Activated CD8-positive, alpha-beta T cell treated with anti-CD3 and anti-CD28 coated beads for 36 hours (primary cell): ENCODE measurements at regions not wholly inside any gene's neighbourhood (a gene's known extent, or its start where the extent isn't known, plus 50 kb on each side); places are given as distances from the start of the nearest gene placed in this dataset.

Source experiments
- ATAC-seq: fragments of 200-7000 bp; cut with Tn5 transposase; one replicate; pipeline ENCODE4 v1.10.0; 2021; ENCODE audit warnings: mild to moderate bottlenecking, moderate library complexity
- CTCF ChIA-PET: fragments of 350-600 bp; sonication (Branson Sonifier 250); formaldehyde crosslinking; loops from one replicate; lab custom pipeline; 2021; ENCODE audit warnings: antibody characterized with exemption; lab: Charles Lee
- POLR2A ChIA-PET: fragments of 350-600 bp; sonication (Branson Sonifier 250); formaldehyde crosslinking; loops from one replicate; lab custom pipeline; 2021; ENCODE audit warnings: antibody characterized with exemption; lab: Charles Lee
- DNase-seq: peaks from one replicate; pipeline ENCODE4 v3.0.0-alpha.2; 2020
- H3K27ac Mint-ChIP-seq: one replicate; pipeline ENCODE4 v1.8.0; 2021; ENCODE audit warnings: mild to moderate bottlenecking, mixed read lengths
- H3K27me3 Mint-ChIP-seq: one replicate; pipeline ENCODE4 v1.8.0; 2021; ENCODE audit warnings: mixed read lengths
- H3K36me3 Mint-ChIP-seq: one replicate; pipeline ENCODE4 v1.8.0; 2021; ENCODE audit warnings: low read depth, mixed read lengths
- H3K4me1 Mint-ChIP-seq: one replicate; pipeline ENCODE4 v1.8.0; 2021; ENCODE audit warnings: low read depth, mixed read lengths
- H3K4me3 Mint-ChIP-seq: one replicate; pipeline ENCODE4 v1.8.0; 2021; ENCODE audit warnings: mild to moderate bottlenecking, moderate library complexity, mixed read lengths
- H3K9me3 Mint-ChIP-seq: one replicate; pipeline ENCODE4 v1.8.0; 2021; ENCODE audit warnings: mixed read lengths
- intact Hi-C: fragments of 100-400 bp; cut with micrococcal nuclease; formaldehyde crosslinking; loops from one replicate; pipeline ENCODE4 v1.10.0; 2022
- TF ChIP-seq, protein P1 (sequence below): fragments of 200-600 bp; IDR thresholded peaks from one replicate; pipeline ENCODE4 v1.8.0; 2022; ENCODE audit warnings: antibody characterized with exemption, mild to moderate bottlenecking

DNA sequence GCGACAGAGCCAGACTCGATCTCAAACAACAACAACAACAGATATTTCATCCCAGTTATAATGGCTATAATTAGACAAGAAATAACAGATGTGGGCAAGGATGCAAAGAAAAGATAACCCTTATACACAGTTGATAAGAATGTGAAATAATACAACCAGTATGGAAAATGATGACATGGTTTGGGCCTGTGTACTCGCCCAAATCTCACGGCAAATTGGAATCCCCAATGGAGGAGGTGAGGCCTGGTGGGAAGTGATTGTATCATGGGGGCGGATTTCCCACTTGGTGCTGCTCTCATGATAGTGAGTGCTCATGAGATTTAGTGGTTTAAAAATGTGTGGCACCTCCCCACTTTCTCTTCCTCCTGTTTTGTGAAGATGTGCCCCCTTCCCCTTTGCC lies 104.1 kb downstream of the C11orf87 start:
- intact Hi-C loops, result no loop called here
- no peak for DNase-seq
- no peak overlapping the region for H3K4me3 Mint-ChIP-seq
- CTCF ChIA-PET, result no interaction called here
- no peaks in the 10 kb centered on the region for H3K27me3 Mint-ChIP-seq
- H3K4me1 Mint-ChIP-seq, result no peaks in the 10 kb centered on the region
- TF ChIP-seq, protein P1, sequence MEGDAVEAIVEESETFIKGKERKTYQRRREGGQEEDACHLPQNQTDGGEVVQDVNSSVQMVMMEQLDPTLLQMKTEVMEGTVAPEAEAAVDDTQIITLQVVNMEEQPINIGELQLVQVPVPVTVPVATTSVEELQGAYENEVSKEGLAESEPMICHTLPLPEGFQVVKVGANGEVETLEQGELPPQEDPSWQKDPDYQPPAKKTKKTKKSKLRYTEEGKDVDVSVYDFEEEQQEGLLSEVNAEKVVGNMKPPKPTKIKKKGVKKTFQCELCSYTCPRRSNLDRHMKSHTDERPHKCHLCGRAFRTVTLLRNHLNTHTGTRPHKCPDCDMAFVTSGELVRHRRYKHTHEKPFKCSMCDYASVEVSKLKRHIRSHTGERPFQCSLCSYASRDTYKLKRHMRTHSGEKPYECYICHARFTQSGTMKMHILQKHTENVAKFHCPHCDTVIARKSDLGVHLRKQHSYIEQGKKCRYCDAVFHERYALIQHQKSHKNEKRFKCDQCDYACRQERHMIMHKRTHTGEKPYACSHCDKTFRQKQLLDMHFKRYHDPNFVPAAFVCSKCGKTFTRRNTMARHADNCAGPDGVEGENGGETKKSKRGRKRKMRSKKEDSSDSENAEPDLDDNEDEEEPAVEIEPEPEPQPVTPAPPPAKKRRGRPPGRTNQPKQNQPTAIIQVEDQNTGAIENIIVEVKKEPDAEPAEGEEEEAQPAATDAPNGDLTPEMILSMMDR, result no peak
- no peak for ATAC-seq
- no peaks in the 10 kb centered on the region for H3K36me3 Mint-ChIP-seq
- POLR2A ChIA-PET, result no interaction called here
- H3K27ac Mint-ChIP-seq, result no peak overlapping the region
- H3K9me3 Mint-ChIP-seq, result peaks cover 1% of the 10 kb centered on the region

DNA sequence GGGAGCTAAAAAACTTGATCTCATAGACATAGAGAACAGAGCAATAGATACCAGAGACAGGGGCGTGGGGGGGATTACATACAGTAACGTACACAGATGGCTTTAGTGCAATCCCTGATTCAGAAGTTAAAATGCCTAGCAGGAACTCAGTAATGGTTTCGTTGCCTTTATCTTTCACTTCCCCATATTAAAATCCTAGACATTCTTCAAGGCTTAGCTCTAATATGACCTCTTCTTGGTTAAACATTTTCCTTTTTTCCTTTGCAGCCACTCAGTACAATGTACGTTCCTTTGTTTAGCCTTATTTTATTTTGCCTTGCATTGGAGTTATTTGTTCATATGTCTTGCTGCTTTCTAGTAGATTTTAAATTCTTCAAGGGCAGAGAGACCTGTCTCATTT lies 104.9 kb downstream of the C11orf87 start:
- ATAC-seq (no peak), DNase-seq (no peak)
- H3K4me3 Mint-ChIP-seq, result no peak overlapping the region
- H3K9me3 Mint-ChIP-seq, result peaks cover 1% of the 10 kb centered on the region
- TF ChIP-seq, protein P1, result no peak
- intact Hi-C loops, result no loop called here
- H3K27ac Mint-ChIP-seq, result no peak overlapping the region
- ChIA-PET POLR2A (no interaction called here), CTCF (no interaction called here)
- H3K36me3 Mint-ChIP-seq, result no peaks in the 10 kb centered on the region
- no peaks in the 10 kb centered on the region for H3K4me1 Mint-ChIP-seq
- no peaks in the 10 kb centered on the region for H3K27me3 Mint-ChIP-seq

DNA sequence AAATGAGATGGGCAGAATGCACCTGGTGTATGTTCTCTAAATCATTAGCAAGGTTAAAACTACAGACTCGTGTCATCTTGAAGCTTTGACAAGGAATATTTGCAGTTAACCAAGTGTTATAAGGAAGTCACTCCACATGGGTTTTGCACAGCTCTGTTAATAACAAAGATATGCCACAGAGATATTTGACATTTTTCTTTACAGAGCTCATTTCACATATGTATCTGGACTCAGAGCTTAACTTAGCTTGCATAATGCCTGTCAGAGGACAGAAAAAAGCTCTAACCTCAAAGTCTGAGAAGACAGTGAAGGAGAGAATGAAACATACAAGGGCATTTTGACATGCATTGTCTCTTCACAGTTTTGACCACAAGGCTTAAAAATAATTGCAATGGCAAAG lies 105.5 kb downstream of the C11orf87 start:
- H3K4me1 Mint-ChIP-seq, result no peaks in the 10 kb centered on the region
- DNase-seq (no peak), ATAC-seq (no peak)
- no peaks in the 10 kb centered on the region for H3K36me3 Mint-ChIP-seq
- CTCF ChIA-PET, result no interaction called here
- peaks cover 1% of the 10 kb centered on the region for H3K9me3 Mint-ChIP-seq
- intact Hi-C loops, result no loop called here
- no peak overlapping the region for H3K4me3 Mint-ChIP-seq
- H3K27me3 Mint-ChIP-seq, result no peaks in the 10 kb centered on the region
- TF ChIP-seq, protein P1, result no peak
- POLR2A ChIA-PET, result no interaction called here
- H3K27ac Mint-ChIP-seq, result no peak overlapping the region

DNA sequence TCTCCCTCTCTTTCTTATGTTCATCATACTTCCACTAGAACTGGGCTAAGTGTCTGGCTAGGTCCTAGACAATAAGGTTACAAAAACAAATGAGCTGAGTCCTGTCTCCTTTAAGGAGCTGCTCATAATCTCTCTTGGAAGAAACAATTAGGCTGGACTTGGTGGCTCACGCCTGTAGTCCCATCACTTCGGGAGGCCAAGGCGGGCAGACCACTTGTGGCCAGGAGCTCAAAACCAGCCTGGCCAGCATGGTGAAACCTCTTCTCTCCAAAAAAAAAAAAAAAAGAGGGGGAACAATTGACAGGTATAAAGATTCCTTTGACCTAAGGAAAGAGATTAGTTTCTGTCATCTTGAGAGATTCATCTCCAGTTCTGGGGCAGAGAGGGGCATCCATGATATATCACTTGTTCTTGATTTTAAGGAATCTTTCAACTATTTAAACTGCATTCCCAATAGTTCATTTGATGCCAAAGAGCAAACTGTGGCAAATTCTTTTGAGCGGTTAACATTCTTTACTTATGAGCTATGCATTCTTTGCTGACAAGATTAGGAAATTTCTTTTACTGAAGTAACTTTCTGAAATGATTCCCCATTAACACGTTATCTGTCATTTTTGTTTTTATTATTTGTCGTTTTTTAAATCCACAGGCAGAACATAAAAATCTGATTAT lies 125.5 kb downstream of the C11orf87 start:
- ATAC-seq (no peak), DNase-seq (no peak)
- intact Hi-C loops, result no loop called here
- H3K9me3 Mint-ChIP-seq, result peaks cover 3% of the 10 kb centered on the region
- no peak overlapping the region for H3K4me3 Mint-ChIP-seq
- H3K36me3 Mint-ChIP-seq, result no peaks in the 10 kb centered on the region
- TF ChIP-seq, protein P1, result no peak
- no peaks in the 10 kb centered on the region for H3K4me1 Mint-ChIP-seq
- CTCF ChIA-PET, result no interaction called here
- POLR2A ChIA-PET, result no interaction called here
- no peaks in the 10 kb centered on the region for H3K27me3 Mint-ChIP-seq
- H3K27ac Mint-ChIP-seq, result no peak overlapping the region

DNA sequence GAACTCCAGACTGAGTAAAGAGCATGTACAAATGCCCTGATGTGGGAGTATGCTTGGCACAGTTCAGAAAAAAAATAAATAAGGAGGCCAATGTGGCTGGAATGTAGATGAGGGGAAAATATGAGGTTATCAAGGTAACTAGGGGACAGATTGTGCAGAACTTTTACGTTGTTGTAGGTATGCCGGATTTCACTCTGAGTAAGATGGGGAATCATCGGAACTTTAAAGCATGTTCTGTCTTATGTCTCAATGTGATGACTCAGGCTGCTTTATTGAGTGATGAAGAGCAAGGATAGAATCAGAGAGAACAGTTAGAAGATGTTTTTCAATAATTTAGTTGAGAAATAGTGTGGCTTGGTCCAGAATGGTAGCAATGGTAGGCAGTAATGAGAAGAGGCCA lies 130.4 kb downstream of the C11orf87 start:
- DNase-seq (no peak), ATAC-seq (no peak)
- Mint-ChIP-seq H3K27me3 (no peaks in the 10 kb centered on the region), H3K36me3 (no peaks in the 10 kb centered on the region), H3K9me3 (peaks cover 2% of the 10 kb centered on the region), H3K27ac (no peak overlapping the region), H3K4me3 (no peak overlapping the region), H3K4me1 (no peaks in the 10 kb centered on the region)
- intact Hi-C loops, result no loop called here
- POLR2A ChIA-PET, result no interaction called here
- CTCF ChIA-PET, result no interaction called here
- TF ChIP-seq, protein P1, result no peak
